ENCODE measurements at regions not wholly inside any gene's neighbourhood (a gene's known extent, or its start where the extent isn't known, plus 50 kb on each side); places are given as distances from the start of the nearest gene placed in this dataset.
"Not testable (repeated sequence)": the region's sequence is repeated elsewhere in the genome, so short reads cannot be mapped to it uniquely, and the experiment has no call there.

DNA sequence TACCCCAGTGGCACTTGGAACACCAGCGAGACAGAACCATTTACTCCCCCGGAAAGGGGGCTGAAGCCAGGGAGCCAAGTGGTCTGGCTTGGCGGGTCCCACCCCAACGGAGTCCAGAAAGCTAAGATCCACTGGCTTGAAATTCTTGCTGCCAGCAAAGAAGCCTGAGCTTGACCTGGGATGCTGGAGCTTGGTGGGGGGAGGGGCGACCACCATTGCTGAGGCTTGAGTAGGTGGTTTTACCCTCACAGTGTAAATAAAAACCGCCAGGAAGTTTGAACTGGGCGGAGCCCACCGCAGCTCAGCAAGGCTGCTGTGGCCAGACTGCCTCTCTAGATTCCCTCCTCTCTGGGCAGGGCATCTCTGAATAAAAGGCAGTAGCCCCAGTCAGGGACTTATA, 62.8 kb downstream of the RPS24 start:
- intact Hi-C loops (cut with DNase I), result not testable (repeated sequence)

DNA sequence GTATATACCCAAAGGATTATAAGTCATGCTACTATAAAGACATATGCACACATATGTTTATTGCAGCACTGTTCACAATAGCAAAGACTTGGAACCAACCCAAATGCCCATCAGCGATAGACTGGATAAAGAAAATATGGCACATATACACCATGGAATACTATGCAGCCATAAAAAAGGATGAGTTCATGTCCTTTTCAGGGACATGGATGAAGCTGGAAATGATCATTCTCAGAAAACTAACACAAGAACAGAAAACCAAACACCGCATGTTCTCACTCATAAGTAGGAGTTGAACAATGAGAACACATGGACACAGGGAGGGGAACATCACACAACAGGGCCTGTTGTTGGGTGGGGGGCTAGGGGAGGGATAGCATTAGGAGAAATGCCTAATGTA, 68.9 kb downstream of the RPS24 start:
- DNase-seq; intact Hi-C loops (cut with DNase I): not testable (repeated sequence)

More for the DNA sequence above, 62.8 kb downstream of the RPS24 start:
- DNase-seq, result not testable (repeated sequence)

DNA sequence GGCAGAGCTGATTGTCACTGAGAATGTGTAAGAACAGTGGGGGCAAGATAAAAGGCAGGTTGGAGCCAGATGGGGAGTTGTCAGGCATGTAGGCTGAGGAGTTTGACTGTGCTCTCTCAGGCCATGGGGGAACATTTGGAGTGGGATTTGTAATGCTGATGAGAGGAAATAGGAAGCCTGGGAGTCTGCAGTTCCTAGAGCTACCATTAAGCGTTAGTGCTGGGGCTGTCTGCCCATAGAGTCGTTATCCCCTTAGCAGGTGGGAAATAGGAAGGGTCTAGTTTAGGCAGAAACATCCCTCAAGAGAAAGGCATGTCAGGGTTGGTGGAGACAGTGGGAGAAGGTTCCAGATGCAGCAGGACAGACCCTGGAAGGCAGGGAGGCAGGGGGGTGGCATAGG, 75.5 kb downstream of the RPS24 start:
- intact Hi-C loops (cut with DNase I), result no loop called here
- DNase-seq, result no peak

DNA sequence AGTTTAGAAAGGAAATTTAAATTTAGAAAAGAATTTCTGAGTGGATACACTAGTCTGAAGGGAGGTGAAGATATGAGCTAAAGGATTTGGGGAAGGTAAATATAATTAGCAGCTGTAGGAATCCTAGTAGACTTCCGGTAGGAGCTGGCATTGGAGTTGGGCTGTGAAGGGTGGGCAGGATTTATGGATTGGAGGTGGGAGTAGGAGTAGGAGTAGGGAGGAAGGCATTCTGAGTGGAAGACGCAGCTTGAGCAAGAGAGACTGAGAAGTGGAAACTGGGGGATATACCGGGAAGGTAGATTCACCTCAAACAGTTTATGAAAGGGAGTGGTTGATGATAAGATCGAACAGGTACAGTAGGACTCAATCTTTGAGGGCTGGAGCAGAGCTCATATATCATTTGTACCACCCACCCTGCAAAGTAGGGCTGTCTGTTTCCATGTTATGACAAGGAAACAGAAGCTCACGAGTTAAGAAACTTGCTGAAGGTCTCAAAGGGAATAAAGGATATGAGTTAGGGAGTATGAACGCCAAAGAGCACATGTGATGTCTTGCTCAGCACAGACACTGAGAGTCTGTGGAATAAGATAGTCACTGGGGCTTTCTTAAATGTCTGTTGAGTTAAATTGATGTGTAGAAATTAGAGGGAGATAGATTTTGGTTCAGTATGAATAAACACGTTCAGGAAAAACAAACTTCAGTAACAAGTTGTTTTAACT, 81.6 kb downstream of the RPS24 start:
- intact Hi-C loops (cut with DNase I), result no loop called here
- no peak for DNase-seq

DNA sequence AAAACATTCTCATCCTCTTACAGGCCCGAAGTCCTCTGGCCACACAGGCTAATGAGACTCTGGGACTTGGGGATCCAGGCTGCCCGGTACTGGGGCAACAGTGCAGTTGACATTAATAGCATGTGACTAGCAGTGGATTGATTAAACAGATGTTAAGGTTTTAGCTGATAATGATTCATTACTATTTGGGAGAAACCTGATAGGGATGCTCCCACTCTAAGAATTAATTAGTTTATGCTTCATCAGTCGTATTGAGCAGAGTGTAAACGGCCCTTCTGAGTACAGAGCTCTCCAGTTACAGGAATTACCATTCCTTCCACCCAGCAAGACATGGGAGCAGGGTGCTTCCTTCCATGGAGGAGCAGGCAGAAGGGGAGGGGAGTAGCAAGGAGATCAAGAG, 82.7 kb downstream of the RPS24 start:
- DNase-seq, result no peak
- intact Hi-C loops (cut with DNase I), result no loop called here

DNA sequence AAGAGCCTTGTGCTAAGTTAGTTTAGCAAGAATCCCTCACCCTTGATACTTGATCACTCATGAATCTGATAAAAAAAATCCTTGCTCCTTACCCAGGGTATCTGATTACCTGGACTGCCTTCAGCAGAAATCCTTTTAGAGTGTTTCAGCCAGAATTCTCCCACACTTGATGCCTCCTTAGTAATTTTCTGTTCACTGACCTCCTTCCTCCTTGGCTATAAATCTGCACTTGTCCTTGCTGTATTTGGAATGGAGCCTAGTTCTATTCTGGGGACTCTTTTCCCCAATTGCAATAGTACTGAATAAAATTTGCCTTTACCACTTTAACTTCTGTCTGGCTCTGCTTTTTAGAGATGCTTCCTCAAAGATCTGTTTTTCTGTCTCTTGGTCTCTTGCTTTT, 84.9 kb downstream of the RPS24 start:
- no peak for DNase-seq

DNA sequence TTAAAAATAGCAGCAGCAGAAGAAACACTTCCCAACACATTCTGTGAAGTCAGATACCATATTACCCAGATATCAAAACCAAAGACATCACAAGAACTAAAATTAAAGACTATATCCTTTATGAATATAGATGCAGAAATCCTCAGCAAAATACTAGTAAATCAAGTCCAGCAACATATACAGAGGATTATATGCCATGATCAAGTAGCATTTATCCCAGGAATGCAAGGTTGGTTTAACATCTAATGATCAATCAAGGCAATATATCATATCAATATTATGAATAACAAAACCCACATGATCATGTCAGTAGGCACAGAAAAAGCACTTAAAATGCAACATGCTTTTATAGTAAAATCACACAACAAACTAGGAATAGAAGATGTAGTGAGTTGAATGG, 88.1 kb downstream of the RPS24 start:
- intact Hi-C loops (cut with DNase I), result no loop called here
- no peak for DNase-seq

More for the DNA sequence above, 84.9 kb downstream of the RPS24 start:
- intact Hi-C loops (cut with DNase I), result no loop called here

DNA sequence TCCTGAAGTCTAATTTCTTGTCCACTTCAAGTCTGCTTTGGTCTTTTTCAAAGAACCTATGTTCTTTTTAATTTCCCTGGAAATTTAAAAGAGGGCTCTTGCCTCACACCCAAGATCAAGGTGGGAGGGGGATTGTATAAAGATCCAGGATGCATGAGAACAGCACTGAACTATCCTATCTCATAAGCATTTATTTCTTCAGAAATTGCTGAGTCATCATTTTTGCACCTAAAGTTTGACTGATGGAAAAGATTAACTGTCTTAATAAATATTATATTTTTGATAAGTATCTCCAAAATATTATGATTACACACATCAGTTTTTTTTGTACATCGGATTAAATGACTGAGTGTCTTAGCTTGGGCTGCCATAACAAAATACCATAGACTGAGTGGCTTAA, 90.5 kb downstream of the RPS24 start:
- no peak for DNase-seq

DNA sequence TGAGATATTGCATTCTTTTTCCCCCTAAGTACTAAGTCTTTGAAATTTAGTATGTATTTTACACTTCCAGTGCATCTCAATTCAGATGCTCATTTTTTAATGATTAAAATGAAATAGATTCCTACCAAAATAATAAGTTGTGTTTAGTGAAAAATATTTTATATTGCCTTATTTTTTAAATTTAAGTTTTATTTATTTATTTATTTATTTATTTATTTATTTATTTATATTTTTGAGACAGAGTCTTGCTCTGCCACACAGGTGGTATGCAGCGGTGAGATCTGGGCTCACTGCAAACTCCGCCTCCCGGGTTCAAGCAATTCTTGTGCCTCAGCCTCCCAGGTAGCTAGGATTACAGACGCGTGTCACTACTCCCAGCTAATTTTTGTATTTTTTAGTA, 95.5 kb downstream of the RPS24 start:
- intact Hi-C loops (cut with DNase I), result no loop called here

More for the DNA sequence above, 90.5 kb downstream of the RPS24 start:
- intact Hi-C loops (cut with DNase I), result no loop called here

DNA sequence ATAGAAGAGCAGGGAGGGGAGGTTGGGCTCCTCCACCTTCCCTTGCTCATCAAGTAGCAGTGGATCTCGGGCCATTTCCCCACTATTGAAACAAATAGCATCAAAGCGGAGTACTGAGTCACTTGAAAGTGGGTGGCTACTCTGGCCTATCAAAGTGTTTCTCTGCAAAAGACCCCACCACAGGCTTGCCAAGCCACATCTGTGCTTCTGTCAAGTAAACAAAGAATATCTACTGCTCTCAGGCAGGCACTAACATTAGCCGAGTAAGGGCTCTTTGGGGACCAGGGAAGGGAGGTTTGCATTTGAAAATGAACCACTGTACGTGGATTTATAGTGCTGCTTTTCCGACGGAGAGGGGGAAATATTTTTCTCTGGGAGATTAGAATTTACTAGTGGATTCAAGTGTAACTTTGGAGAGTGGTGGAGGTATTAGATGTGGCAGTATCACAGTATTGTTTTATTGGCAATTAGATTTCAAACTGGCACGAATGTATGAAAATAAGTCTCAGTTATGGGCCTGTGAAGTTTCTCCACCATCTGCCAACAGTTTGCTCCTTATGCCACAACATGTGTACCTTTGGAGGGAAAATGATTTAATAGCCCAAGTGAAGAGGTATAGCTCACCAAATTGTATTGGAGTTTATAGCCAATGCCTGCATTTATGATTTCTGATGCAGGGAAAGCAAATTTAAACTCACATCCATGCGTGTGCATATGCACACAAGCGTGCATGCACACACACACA, 97.5 kb downstream of the RPS24 start:
- intact Hi-C loops (cut with DNase I), result no loop called here
- DNase-seq, result no peak

More for the DNA sequence above, 95.5 kb downstream of the RPS24 start:
- no peak for DNase-seq

DNA sequence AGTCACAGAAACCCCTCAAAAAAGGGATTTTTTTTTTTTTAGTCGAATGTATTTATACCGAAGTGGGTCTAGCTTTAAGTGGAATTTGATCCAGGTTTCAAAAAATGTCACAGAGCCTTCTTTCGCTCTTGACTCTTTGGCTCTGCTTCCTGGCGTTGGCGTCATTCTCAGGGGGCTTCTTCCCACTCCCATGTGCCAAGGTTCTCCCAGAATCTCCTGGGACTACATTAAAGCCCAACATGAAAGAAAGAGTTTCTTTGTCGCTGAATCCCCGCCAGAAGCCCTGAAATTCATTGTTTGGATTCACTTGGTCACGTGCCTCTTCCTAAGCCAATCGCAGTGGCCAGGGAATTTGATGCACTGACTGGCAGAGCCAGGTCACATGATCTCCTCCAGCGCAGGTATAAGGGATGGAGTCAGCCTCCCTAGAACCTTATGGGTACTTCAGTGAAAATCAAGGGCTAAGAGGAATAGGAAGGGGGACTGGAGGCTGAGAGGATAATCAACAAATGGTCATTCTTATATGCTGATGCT, 101.2 kb downstream of the RPS24 start:
- no peak for DNase-seq

DNA sequence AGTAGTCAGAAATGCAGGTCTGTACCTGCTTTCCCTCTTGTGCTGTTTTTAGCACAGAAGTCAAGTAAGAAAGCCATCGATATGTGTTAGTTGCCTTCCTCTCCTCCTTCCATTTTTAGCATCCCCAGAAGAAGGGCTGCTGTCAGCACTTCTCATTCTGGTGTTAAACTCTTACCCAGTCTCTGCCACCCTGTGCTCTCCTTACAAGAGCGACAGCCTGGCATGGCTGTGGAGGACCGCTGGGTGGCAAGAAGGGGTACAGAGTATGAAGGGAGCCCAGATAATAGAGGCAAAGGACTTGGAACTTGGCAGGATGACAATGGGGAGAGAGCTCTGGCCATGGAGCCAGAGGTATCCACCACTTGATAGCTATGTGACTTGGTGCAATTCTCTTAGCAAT, 103.5 kb downstream of the RPS24 start:
- DNase-seq, result no peak
- intact Hi-C loops (cut with DNase I), result no loop called here

More for the DNA sequence above, 101.2 kb downstream of the RPS24 start:
- intact Hi-C loops (cut with DNase I), result no loop called here

DNA sequence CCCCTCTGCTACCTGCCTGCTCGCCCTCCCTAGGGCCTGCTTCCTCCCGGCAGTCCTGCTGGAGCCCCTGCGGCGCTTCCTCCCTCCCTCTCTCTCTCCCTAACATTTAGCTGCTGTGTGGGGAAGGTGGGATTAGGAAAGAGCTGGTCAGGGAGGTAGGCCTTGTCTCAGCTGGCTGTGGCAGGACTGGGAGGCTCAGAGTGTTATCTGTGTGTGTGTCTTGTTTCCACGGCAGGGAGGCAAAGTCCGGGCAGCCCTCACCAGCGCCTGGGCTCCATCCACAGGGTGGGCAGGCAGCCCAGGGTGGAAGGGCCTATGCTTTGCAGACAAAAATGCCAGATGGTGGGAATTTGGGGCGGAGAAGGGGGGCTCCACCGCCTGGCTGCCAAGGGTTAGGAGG, 105.7 kb downstream of the RPS24 start:
- DNase-seq, result peak in 8 of 10 donors; percentile 27 to 88 (median 41)
- intact Hi-C loops (cut with DNase I), result no loop called here

DNA sequence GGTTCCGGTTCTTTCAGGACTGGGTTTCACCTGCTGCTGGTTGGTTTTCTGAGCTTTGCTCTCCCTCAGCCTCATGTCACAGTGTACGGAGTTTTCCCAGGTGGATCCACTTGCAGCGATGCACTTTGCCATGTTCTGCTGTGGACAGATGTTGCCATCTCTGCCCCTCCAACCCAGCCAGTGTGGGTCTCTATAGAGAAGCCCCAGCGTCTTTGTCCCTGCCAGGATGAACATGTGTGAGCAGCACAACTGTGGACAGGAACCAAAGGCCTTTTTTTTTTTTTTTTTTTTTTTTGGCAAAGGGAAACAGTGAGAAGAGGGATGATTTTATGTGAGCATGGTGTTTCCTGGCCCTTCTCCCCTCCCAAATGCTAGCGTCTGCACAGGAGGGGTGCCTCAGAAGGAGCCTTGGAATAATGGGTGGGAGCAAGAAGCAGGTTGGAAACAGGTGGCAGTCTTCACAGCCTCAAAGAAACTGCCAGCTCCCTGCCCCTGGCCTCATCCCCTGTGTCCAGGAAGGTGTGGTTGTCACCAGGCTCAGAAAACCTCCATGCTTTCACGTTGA, 106.5 kb downstream of the RPS24 start:
- intact Hi-C loops (cut with DNase I), result no loop called here
- no peak for DNase-seq

DNA sequence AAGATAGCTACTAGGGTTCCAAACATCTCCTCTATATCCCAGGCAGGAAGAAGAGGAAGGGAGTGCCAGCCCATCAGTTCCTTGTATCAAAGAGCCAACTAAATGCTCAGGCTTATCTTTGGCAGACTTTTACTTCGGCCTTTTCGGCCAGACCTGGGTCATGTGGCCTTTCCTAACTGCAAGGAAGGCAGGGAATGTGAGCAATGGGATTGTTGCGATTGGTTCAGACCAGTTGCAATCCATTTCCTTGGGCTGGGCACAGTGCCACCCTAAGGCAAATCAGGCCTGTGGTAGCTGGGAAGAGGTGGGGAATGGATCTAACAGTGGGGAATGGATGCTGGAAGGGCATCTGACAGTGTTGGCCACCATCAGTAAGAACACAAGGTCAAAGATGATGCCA, 109.9 kb downstream of the RPS24 start:
- no peak for DNase-seq
- intact Hi-C loops (cut with DNase I), result no loop called here

DNA sequence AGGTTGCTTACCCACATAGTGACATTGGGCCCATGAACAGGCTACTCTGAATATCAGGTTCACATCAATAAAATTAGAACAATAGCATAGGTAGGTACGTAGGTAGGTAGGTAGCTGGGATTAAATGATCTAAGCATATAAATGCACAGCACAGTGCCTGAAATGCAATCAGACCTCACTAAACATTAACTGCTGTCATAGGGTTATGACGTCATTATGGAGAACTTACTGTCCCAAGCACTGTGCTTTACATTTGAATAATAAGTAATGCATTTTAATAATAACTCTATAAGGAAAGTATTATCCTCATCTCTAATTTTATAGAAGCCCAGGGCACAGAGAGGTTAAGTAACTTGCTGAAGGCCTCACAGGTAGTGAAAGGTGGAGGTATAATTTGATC, 112.5 kb downstream of the RPS24 start:
- no peak for DNase-seq
- intact Hi-C loops (cut with DNase I), result no loop called here

DNA sequence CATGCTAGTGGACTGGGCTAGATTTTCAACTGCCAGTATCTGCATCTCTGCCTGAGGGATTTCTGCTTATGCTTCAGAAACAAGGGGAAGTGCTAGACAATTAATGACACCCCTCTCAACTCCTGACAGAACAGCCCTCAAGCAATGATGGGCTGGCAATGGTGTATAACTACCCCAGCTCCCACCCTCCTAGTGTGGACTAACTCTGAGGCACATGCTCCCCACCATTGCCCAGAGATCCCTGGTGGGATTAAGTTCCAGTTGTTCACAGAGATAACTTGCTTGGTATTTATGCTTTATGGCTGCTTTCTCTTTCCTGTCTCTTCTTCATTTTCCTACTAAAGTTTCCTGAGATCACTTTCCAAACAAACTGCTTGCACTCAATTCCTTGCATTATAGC, 113.5 kb downstream of the RPS24 start:
- intact Hi-C loops (cut with DNase I), result no loop called here
- no peak for DNase-seq

DNA sequence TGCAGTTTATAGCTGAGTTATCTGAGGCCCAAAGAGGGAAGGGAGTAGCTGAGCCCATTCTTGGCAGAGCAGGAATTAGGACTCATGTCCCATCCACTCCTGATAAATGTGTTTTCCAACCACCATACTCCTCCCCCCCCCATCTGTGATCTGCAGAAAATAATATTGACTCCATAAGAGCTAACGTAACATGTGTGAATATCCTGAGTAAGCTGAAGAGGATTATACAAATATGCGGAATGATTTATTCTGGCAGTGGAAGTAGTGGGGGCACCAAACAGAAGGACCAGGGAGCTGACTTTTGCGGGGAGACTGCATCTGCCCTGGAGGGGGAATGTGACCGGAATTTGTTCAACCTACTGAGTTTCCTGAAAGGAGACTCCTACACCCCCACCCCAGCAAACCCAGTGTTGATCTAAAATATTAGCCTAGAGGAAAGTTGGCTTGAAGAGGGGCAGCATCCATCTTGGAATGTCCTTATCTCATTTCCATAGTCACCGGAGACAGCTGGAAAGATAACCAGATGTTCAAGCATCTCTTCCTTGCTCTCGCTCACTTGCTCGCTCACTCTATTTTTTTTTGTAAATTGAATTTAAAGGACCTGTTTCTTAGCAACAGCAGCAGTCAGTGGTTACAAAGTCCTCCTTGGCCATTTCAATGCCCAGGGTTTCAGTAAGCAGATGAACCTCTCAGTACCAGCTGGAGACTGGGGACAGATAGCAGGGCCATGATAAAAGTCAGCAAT, 114.7 kb downstream of the RPS24 start:
- intact Hi-C loops (cut with DNase I), result no loop called here
- no peak for DNase-seq

DNA sequence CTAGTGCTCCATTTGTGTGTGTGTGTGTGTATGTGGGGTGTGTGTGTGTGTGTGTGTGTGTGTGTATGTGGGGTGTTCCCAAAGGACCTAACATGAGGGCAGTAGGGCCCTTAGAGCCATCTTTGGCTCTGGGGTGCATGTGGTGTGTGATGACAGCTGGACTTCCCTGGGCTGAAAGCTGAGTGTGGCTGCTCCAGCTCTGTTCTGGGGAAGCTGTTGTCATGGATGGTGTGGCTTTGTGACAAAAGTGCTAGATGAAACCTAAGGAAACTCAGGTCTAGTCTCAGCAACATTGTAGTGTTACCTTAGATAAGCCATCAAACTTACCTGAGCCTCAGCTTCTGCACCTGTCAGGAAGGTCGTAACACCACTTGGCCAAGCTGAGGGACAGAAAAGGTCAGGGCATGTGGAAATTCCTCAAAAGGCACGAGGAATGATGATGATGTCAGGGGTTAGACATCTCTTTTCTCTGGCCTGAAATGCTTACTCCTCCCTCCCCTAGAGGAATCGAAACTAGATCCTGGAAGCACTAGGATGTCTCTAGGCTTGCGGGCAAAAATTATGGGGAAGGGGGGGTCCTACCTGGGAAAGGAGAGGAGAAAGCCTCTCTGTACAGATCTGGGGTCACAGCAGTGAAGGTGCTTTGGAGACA, 115.4 kb downstream of the RPS24 start:
- intact Hi-C loops (cut with DNase I), result no loop called here
- no peak for DNase-seq

DNA sequence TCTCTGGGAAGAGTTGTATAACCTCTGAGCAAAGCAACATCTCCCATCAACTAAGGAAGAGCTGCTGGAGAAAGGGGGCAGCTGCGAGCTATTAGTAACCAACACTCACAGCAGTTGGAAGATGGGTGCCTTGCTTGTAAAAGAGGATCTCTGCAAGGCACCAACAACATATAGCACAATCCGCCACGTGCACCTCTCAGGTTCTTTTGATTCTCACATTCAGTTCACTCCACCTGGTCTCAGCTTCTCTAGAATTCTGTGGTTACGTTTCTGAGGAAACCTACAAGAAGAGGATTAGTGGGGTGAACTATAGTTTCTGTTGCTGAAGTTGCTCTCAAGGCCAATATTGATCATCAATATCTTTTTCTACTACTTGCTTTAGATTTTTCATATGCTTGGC, 117.1 kb downstream of the RPS24 start:
- intact Hi-C loops (cut with DNase I), result no loop called here

More for the DNA sequence above, 117.1 kb downstream of the RPS24 start:
- DNase-seq, result no peak
